ENCODE measurements at regions not wholly inside any gene's neighbourhood (a gene's known extent, or its start where the extent isn't known, plus 50 kb on each side); places are given as distances from the start of the nearest gene placed in this dataset.

- no peaks in the 10 kb centered on the region for H3K79me2 ChIP-seq
- H2AFZ ChIP-seq = no peak overlapping the region
- H3K27me3 ChIP-seq (ENCODE audit: control insufficient read depth, insufficient read depth, low read length) = no peaks in the 10 kb centered on the region
- no peak overlapping the region for H3K4me2 ChIP-seq (ENCODE audit: low read length)
- no peak for TF ChIP-seq CTCF (IDR thresholded peaks at IDR 0.05)
- H3K27ac ChIP-seq = no peak overlapping the region
- no peaks in the 10 kb centered on the region for H3K9me3 ChIP-seq (ENCODE audit: control insufficient read depth, low read length)
- no peak overlapping the region for H3K4me3 ChIP-seq (ENCODE audit: low read depth, low read length)
- no peak overlapping the region for H3K9ac ChIP-seq
- H3K4me1 ChIP-seq = no peaks in the 10 kb centered on the region
- H3K36me3 ChIP-seq (ENCODE audit: control insufficient read depth, insufficient read depth, low read length) = no peaks in the 10 kb centered on the region
These were observed 933.4 kb upstream of the GHITM start for GRCh38 chr10:83205861-83206260.

GRCh38 chr10:83212632-83213334, 926.5 kb upstream of the GHITM start:
- Histone ChIP-seq H3K4me2 (ENCODE audit: low read length) (no peak overlapping the region), H3K27ac (no peak overlapping the region), H3K4me3 (ENCODE audit: low read depth, low read length) (no peak overlapping the region), H2AFZ (no peak overlapping the region), H3K36me3 (ENCODE audit: control insufficient read depth, insufficient read depth, low read length) (no peaks in the 10 kb centered on the region), H3K4me1 (no peaks in the 10 kb centered on the region), H3K9ac (no peak overlapping the region), H3K9me3 (ENCODE audit: control insufficient read depth, low read length) (no peaks in the 10 kb centered on the region), H3K79me2 (no peaks in the 10 kb centered on the region), H3K27me3 (ENCODE audit: control insufficient read depth, insufficient read depth, low read length) (no peaks in the 10 kb centered on the region)
- no peak for TF ChIP-seq CTCF (IDR thresholded peaks at IDR 0.05)

- Histone ChIP-seq H2AFZ (no peak overlapping the region), H3K27ac (no peak overlapping the region), H3K9ac (no peak overlapping the region), H3K4me3 (ENCODE audit: low read depth, low read length) (no peak overlapping the region), H3K4me1 (no peaks in the 10 kb centered on the region), H3K27me3 (ENCODE audit: control insufficient read depth, insufficient read depth, low read length) (no peaks in the 10 kb centered on the region), H3K79me2 (no peaks in the 10 kb centered on the region), H3K36me3 (ENCODE audit: control insufficient read depth, insufficient read depth, low read length) (no peaks in the 10 kb centered on the region), H3K9me3 (ENCODE audit: control insufficient read depth, low read length) (no peaks in the 10 kb centered on the region), H3K4me2 (ENCODE audit: low read length) (no peak overlapping the region)
- no peak for TF ChIP-seq CTCF (IDR thresholded peaks at IDR 0.05)
These were observed 925.2 kb upstream of the GHITM start for GRCh38 chr10:83214136-83214535.

GRCh38 chr10:83218205-83218604, 921.1 kb upstream of the GHITM start:
- TF ChIP-seq CTCF (IDR thresholded peaks at IDR 0.05) = no peak
- Histone ChIP-seq H3K27me3 (ENCODE audit: control insufficient read depth, insufficient read depth, low read length) (no peaks in the 10 kb centered on the region), H3K79me2 (no peaks in the 10 kb centered on the region), H3K9ac (no peak overlapping the region), H2AFZ (no peak overlapping the region), H3K27ac (no peak overlapping the region), H3K4me2 (ENCODE audit: low read length) (no peak overlapping the region), H3K9me3 (ENCODE audit: control insufficient read depth, low read length) (no peaks in the 10 kb centered on the region), H3K4me3 (ENCODE audit: low read depth, low read length) (no peak overlapping the region), H3K36me3 (ENCODE audit: control insufficient read depth, insufficient read depth, low read length) (no peaks in the 10 kb centered on the region), H3K4me1 (no peaks in the 10 kb centered on the region)

GRCh38 chr10:83222300-83222699, 917.0 kb upstream of the GHITM start:
- Histone ChIP-seq H3K9ac (no peak overlapping the region), H3K9me3 (ENCODE audit: control insufficient read depth, low read length) (no peaks in the 10 kb centered on the region), H2AFZ (no peak overlapping the region), H3K4me2 (ENCODE audit: low read length) (no peak overlapping the region), H3K79me2 (no peaks in the 10 kb centered on the region), H3K4me1 (no peaks in the 10 kb centered on the region), H3K36me3 (ENCODE audit: control insufficient read depth, insufficient read depth, low read length) (no peaks in the 10 kb centered on the region), H3K4me3 (ENCODE audit: low read depth, low read length) (no peak overlapping the region), H3K27ac (no peak overlapping the region), H3K27me3 (ENCODE audit: control insufficient read depth, insufficient read depth, low read length) (no peaks in the 10 kb centered on the region)
- no peak for TF ChIP-seq CTCF (IDR thresholded peaks at IDR 0.05)

Data from parathyroid adenoma (tissue), 2 donors.